ENCODE measurements at regions not wholly inside any gene's neighbourhood (a gene's known extent, or its start where the extent isn't known, plus 50 kb on each side); places are given as distances from the start of the nearest gene placed in this dataset.

DNA sequence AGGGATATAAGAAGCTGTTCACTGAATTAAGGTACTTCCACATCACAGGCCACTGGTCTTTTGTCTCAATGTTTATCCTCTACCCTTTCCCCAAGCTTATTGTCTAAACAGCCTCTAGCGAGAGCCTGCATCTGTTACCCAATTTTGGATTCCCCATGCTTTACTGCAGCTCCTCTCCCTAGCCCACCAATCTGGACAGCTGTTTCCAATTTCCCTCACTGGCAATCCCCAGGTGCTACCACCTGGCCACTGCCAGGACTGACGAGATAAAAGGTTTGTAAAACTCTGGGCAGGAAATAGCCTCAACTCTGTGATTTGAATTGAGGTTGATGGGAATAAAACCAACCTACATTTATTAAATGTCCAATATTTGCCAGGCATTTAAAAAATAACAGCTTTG is 58.0 kb upstream of the TEX9 start:
- no peak overlapping the region for H3K4me3 ChIP-seq (ENCODE audit: low read depth, low read length)
- no peak for DNase-seq (ENCODE audit: low read depth)
- no peak for TF ChIP-seq CTCF (IDR thresholded peaks at IDR 0.05; ENCODE audit: insufficient read depth, low read depth, low read length, missing control alignments)

GRCh38 chr15:56298723-56299122 is 55.0 kb upstream of the RFX7 start:
- no peak overlapping the region for H3K4me3 ChIP-seq (ENCODE audit: low read depth, low read length)
- no peak for DNase-seq (ENCODE audit: low read depth)
- TF ChIP-seq CTCF (IDR thresholded peaks at IDR 0.05; ENCODE audit: insufficient read depth, low read depth, low read length, missing control alignments) = no peak

DNA sequence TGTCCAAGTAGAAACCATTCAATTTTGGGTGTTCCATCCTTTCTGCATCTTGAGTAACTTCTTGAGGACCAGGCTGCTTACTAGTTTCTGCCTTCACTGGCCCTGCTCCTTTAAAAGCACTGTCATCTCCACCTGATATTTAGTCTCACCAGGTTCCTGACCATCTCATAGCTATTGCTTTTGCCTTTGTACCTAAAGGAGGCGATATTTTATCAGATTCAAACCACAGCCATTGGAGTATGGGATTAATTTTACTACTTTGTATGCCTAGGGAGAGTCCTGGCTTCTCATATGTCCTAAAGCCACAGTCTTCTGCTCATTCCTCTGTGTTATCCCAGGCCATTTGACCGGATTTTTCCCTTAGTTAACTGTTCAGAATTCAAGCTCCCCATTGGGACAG is 51.8 kb upstream of the RFX7 start:
- no peak for DNase-seq (ENCODE audit: low read depth)
- H3K4me3 ChIP-seq (ENCODE audit: low read depth, low read length) = no peak overlapping the region
- no peak for TF ChIP-seq CTCF (IDR thresholded peaks at IDR 0.05; ENCODE audit: insufficient read depth, low read depth, low read length, missing control alignments)

- peak; percentile 41 for DNase-seq (ENCODE audit: low read depth)
- TF ChIP-seq CTCF (IDR thresholded peaks at IDR 0.05; ENCODE audit: insufficient read depth, low read depth, low read length, missing control alignments) = no peak
- H3K4me3 ChIP-seq (ENCODE audit: low read depth, low read length) = no peak overlapping the region
Measured at GRCh38 chr15:56293495-56294292, 50.0 kb upstream of the RFX7 start.

Measured in GM12865 (cell line).